ENCODE measurements at regions not wholly inside any gene's neighbourhood (a gene's known extent, or its start where the extent isn't known, plus 50 kb on each side); places are given as distances from the start of the nearest gene placed in this dataset.

- TF ChIP-seq CTCF (IDR thresholded peaks at IDR 0.05; ENCODE audit: control extremely low read depth, extremely low read depth, low read depth, missing control alignments), result no peak
- POLR2A ChIA-PET, result interaction anchor here (0.5 kb wide), 1 partner anchor 73 kb away, joined by 3 read pairs; no protein-coding TSS in a partner anchor
- CTCF ChIA-PET, result no interaction called here
- DNase-seq (ENCODE audit: extremely low spot score), result no peak
Measured at GRCh38 chr4:106422766-106423165, 54.2 kb upstream of the GIMD1 start.

- POLR2A ChIA-PET, result no interaction called here
- no peak for DNase-seq (ENCODE audit: extremely low spot score)
- no peak for TF ChIP-seq CTCF (IDR thresholded peaks at IDR 0.05; ENCODE audit: control extremely low read depth, extremely low read depth, low read depth, missing control alignments)
Measured at GRCh38 chr4:106421441-106422296, 53.1 kb upstream of the GIMD1 start.

GRCh38 chr4:106418444-106418843, 49.9 kb upstream of the GIMD1 start:
- TF ChIP-seq CTCF (IDR thresholded peaks at IDR 0.05; ENCODE audit: control extremely low read depth, extremely low read depth, low read depth, missing control alignments), result no peak
- ChIA-PET CTCF (no interaction called here), POLR2A (no interaction called here)
- no peak for DNase-seq (ENCODE audit: extremely low spot score)

More at GRCh38 chr4:106421441-106422296, 53.1 kb upstream of the GIMD1 start:
- CTCF ChIA-PET, result no interaction called here
